ENCODE measurements at regions not wholly inside any gene's neighbourhood (a gene's known extent, or its start where the extent isn't known, plus 50 kb on each side); places are given as distances from the start of the nearest gene placed in this dataset.

- no peak for TF ChIP-seq JUND (IDR thresholded peaks at IDR 0.05)
- TF ChIP-seq RAD21 (IDR thresholded peaks at IDR 0.05), result no peak
- no peak for TF ChIP-seq TAF1 (conservative IDR thresholded peaks at IDR 0.05)
- no peak for TF ChIP-seq SP1 (IDR thresholded peaks at IDR 0.05)
- TF ChIP-seq CTCF (IDR thresholded peaks at IDR 0.05; ENCODE audit: low read depth, low read length, missing input control), result no peak
- TF ChIP-seq HNF4A (conservative IDR thresholded peaks at IDR 0.05), result no peak
- TF ChIP-seq MAX (IDR thresholded peaks at IDR 0.05), result no peak
- TF ChIP-seq REST (IDR thresholded peaks at IDR 0.05), result no peak
Measured at GRCh38 chr4:130705023-130705422, 1609.1 kb downstream of the C4orf33 start.
